Calu3 (cell line): ENCODE measurements at regions not wholly inside any gene's neighbourhood (a gene's known extent, or its start where the extent isn't known, plus 50 kb on each side); places are given as distances from the start of the nearest gene placed in this dataset.

Experiments used
- BruUV-seq: library from RNA; stranded (reverse); fragments of 400-500 nt; replicated peaks from 2 replicates; lab custom pipeline; 2021; lab: Mats Ljungman, UMichigan
- CTCF ChIA-PET: fragments of 300-600 bp; sonication (Branson Sonifier 250); formaldehyde crosslinking; loops from one replicate; lab custom pipeline; 2022; ENCODE audit warnings: antibody characterized with exemption; lab: Charles Lee
- DNase-seq: peaks from one replicate; pipeline ENCODE4 v3.0.0; 2022
- H3K27ac Mint-ChIP-seq: one replicate; pipeline ENCODE4 v1.8.0; 2022; ENCODE audit warnings: mixed read lengths; ENCODE audit not compliant: unreplicated experiment
- H3K27me3 Mint-ChIP-seq: one replicate; pipeline ENCODE4 v1.8.0; 2022; ENCODE audit warnings: mixed read lengths; ENCODE audit not compliant: unreplicated experiment
- H3K36me3 Mint-ChIP-seq: one replicate; pipeline ENCODE4 v1.8.0; 2022; ENCODE audit warnings: mild to moderate bottlenecking, moderate library complexity, mixed read lengths; ENCODE audit not compliant: insufficient read depth, unreplicated experiment
- H3K4me1 Mint-ChIP-seq: one replicate; pipeline ENCODE4 v1.8.0; 2022; ENCODE audit warnings: mild to moderate bottlenecking, low read depth, mixed read lengths; ENCODE audit not compliant: unreplicated experiment
- H3K4me3 Mint-ChIP-seq: one replicate; pipeline ENCODE4 v1.8.0; 2022; ENCODE audit warnings: mild to moderate bottlenecking, low read depth, moderate library complexity, mixed read lengths; ENCODE audit not compliant: unreplicated experiment
- H3K9me3 Mint-ChIP-seq: one replicate; pipeline ENCODE4 v1.8.0; 2022; ENCODE audit warnings: low read depth, mixed read lengths; ENCODE audit not compliant: unreplicated experiment
- CTCF ChIP-seq: fragments of 200-600 bp; IDR thresholded peaks from one replicate; pipeline ENCODE4 v1.8.0; 2022; ENCODE audit warnings: antibody characterized with exemption; ENCODE audit not compliant: unreplicated experiment
- intact Hi-C: fragments of 100-400 bp; cut with micrococcal nuclease; formaldehyde crosslinking; loops from one replicate; pipeline ENCODE4 v1.10.0; 2022; ENCODE audit not compliant: unreplicated experiment

GRCh38 chr10:109067031-109067430 lies 856.3 kb downstream of the XPNPEP1 start:
- CTCF ChIA-PET, result no interaction called here
- Mint-ChIP-seq H3K27me3 (no peaks in the 10 kb centered on the region), H3K4me1 (no peaks in the 10 kb centered on the region), H3K4me3 (no peak overlapping the region), H3K9me3 (peaks cover 18% of the 10 kb centered on the region), H3K36me3 (no peaks in the 10 kb centered on the region), H3K27ac (no peak overlapping the region)
- BruUV-seq, result no TSS peak
- no peak for DNase-seq
- TF ChIP-seq CTCF, result no peak
- intact Hi-C loops, result no loop called here

GRCh38 chr10:109065821-109066220 lies 857.5 kb downstream of the XPNPEP1 start:
- DNase-seq, result no peak
- H3K4me1 Mint-ChIP-seq, result no peaks in the 10 kb centered on the region

GRCh38 chr10:109062371-109062770 lies 860.9 kb downstream of the XPNPEP1 start:
- H3K4me3 Mint-ChIP-seq, result no peak overlapping the region
- H3K9me3 Mint-ChIP-seq, result peaks cover 5% of the 10 kb centered on the region
- no peaks in the 10 kb centered on the region for H3K36me3 Mint-ChIP-seq
- no peaks in the 10 kb centered on the region for H3K27me3 Mint-ChIP-seq
- no peak overlapping the region for H3K27ac Mint-ChIP-seq
- no peak for DNase-seq
- no peak for TF ChIP-seq CTCF
- H3K4me1 Mint-ChIP-seq, result no peaks in the 10 kb centered on the region
- CTCF ChIA-PET, result no interaction called here
- no TSS peak for BruUV-seq
- intact Hi-C loops, result no loop called here

More at GRCh38 chr10:109065821-109066220, 857.5 kb downstream of the XPNPEP1 start:
- no TSS peak for BruUV-seq
- Mint-ChIP-seq H3K36me3 (no peaks in the 10 kb centered on the region), H3K27ac (no peak overlapping the region), H3K4me3 (no peak overlapping the region), H3K9me3 (peaks cover 15% of the 10 kb centered on the region), H3K27me3 (no peaks in the 10 kb centered on the region)
- CTCF ChIA-PET, result no interaction called here
- intact Hi-C loops, result no loop called here
- TF ChIP-seq CTCF, result no peak

- BruUV-seq, result no TSS peak
- no peaks in the 10 kb centered on the region for H3K27me3 Mint-ChIP-seq
- H3K9me3 Mint-ChIP-seq, result peaks cover 4% of the 10 kb centered on the region
- no peaks in the 10 kb centered on the region for H3K4me1 Mint-ChIP-seq
- TF ChIP-seq CTCF, result no peak
- intact Hi-C loops, result no loop called here
- H3K36me3 Mint-ChIP-seq, result no peaks in the 10 kb centered on the region
- H3K27ac Mint-ChIP-seq, result no peak overlapping the region
- CTCF ChIA-PET, result no interaction called here
- DNase-seq, result no peak
- H3K4me3 Mint-ChIP-seq, result no peak overlapping the region
These were observed 868.1 kb downstream of the XPNPEP1 start for GRCh38 chr10:109055243-109055642.
